Astrocyte (in vitro differentiated cells and primary cell): ENCODE measurements at regions not wholly inside any gene's neighbourhood (a gene's known extent, or its start where the extent isn't known, plus 50 kb on each side); places are given as distances from the start of the nearest gene placed in this dataset.

Experiments
- EZH2 ChIP-seq: IDR thresholded peaks from 2 replicates; pipeline ENCODE4 v1.6.1; 2012; ENCODE audit warnings: mild to moderate bottlenecking, low read length, inconsistent platforms; ENCODE audit not compliant: insufficient read depth
- TF ChIP-seq, protein P1 (sequence below): IDR thresholded peaks from 2 replicates; pipeline ENCODE4 v1.5.1; 2011; ENCODE audit warnings: low read depth, mild to moderate bottlenecking, inconsistent platforms, low read length, moderate library complexity; ENCODE audit not compliant: insufficient read depth

GRCh38 chr9:96131825-96132224 lies 170.2 kb downstream of the HSD17B3 start:
- TF ChIP-seq, protein P1, sequence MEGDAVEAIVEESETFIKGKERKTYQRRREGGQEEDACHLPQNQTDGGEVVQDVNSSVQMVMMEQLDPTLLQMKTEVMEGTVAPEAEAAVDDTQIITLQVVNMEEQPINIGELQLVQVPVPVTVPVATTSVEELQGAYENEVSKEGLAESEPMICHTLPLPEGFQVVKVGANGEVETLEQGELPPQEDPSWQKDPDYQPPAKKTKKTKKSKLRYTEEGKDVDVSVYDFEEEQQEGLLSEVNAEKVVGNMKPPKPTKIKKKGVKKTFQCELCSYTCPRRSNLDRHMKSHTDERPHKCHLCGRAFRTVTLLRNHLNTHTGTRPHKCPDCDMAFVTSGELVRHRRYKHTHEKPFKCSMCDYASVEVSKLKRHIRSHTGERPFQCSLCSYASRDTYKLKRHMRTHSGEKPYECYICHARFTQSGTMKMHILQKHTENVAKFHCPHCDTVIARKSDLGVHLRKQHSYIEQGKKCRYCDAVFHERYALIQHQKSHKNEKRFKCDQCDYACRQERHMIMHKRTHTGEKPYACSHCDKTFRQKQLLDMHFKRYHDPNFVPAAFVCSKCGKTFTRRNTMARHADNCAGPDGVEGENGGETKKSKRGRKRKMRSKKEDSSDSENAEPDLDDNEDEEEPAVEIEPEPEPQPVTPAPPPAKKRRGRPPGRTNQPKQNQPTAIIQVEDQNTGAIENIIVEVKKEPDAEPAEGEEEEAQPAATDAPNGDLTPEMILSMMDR, result no peak
- no peak for TF ChIP-seq EZH2
